Right ventricle myocardium inferior (tissue), 1 donor: ENCODE measurements at regions not wholly inside any gene's neighbourhood (a gene's known extent, or its start where the extent isn't known, plus 50 kb on each side); places are given as distances from the start of the nearest gene placed in this dataset.
"Not testable (repeated sequence)": the region's sequence is repeated elsewhere in the genome, so short reads cannot be mapped to it uniquely, and the experiment has no call there.

Experiments
- ATAC-seq: fragments of 200-7000 bp; cut with Tn5 transposase; one replicate; pipeline ENCODE4 v1.9.1; 2020; ENCODE audit warnings: mild to moderate bottlenecking, moderate library complexity
- DNase-seq: peaks from one replicate; pipeline ENCODE4 v3.0.0; 2021; ENCODE audit errors: missing footprints
- intact Hi-C: fragments of 100-400 bp; cut with DNase I; formaldehyde crosslinking; loops from one replicate; pipeline ENCODE4 v1.11.0; 2022
- donor health status: DM: no; HTN: yes; CAD: no; lungs with severe emphysema.

GRCh38 chr9:136598390-136599073, 52.7 kb upstream of the NOTCH1 start:
- peak; percentile 21 for DNase-seq
- ATAC-seq, result not testable (repeated sequence)

DNA sequence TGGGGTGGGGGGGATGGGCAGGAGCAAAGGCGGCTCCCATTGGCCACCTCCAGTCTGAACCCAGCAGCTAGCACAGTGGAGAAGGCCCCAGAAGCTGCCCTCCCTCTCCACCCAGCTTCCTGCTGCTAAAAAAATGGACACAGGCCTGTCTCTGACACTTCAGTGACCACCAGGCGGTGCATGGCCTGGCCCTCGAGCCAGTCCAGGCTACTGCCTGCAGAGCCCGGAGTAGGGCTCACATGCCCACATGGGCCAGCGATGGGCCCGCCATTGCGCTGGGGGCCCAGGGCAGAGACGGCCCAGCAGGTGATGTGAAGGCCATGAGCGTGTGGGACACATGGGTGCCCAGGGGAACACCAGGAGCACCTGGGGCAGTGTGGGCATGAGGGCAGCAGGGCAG, 52.1 kb upstream of the NOTCH1 start:
- ATAC-seq, result no peak
- DNase-seq, result peak; percentile 45
- intact Hi-C loops, result no loop called here

More at GRCh38 chr9:136598390-136599073, 52.7 kb upstream of the NOTCH1 start:
- intact Hi-C loops, result not testable (repeated sequence)

- intact Hi-C loops, result no loop called here
- DNase-seq (peak; percentile 26), ATAC-seq (no peak)
Measured at GRCh38 chr9:136597141-136597885, 51.5 kb upstream of the NOTCH1 start.

DNA sequence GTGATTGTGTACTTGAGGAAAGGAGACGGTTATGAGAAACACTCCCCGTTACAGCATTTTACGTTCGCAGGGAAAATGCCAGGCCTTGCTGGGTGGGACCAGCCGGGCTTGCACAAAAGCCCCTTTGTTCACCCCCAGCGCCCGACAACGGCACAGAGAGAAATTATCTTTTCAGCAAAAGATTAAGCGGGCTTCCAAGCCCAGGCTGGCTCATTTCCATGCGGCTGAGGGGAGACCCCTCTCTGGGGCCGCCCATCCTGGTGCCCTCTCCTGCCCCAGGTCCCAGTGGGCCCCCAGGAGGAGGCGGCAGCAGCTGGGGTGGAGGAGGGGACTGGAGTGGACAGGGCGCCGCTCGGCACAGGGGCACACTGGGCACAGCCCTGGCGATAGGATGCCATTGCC, 50.8 kb upstream of the NOTCH1 start:
- ATAC-seq (peak; percentile 20), DNase-seq (peak; percentile 23)
- intact Hi-C loops, result no loop called here

GRCh38 chr9:136596217-136596616, 50.4 kb upstream of the NOTCH1 start:
- no peak for DNase-seq
- no peak for ATAC-seq
- intact Hi-C loops, result no loop called here

DNA sequence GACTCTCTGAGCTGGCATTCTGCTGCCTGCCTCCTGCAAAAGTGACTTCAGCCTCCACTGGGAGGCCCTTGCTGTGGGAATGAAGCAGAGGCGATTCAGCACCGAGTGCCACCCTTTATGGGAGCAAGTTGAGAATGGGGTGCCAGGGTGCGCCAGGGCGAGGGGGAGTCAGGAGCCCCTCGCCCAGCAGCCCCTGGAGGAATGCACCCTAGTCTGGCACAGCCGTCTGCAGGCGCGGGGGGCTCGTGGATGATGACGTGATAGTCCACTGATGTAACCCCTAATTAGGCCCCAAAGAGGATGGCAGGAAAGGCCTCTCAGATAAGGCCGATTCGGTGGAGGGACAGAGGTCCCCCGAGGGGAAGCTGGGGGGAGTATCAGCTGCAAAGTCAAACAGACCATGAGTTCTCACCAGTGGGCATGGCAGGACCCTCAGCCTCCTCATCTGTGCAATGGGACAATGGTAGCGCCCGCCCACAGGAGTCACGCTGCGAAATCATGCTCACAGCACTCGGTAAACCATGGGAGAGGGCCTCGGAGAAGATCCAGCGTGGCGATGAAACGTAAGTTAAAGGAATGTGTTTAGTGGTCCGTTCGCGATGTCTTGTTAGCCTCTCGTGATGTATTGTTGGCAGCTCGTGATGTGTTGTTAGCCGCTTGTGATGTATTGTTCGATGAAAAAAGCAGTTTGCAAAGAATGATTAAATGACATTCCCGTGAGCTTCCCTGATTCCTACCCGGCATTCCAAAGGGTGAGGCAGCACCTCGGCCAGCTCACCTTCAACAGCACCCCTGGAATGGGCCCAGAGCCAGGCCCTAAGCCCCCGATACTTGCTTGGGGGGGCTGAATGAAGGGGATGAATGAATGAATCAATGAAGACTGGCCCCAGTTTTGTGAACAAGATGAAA, 49.7 kb upstream of the NOTCH1 start:
- ATAC-seq (no peak), DNase-seq (peak; percentile 32)
- intact Hi-C loops, result no loop called here
